A673 (cell line): ENCODE measurements at regions not wholly inside any gene's neighbourhood (a gene's known extent, or its start where the extent isn't known, plus 50 kb on each side); places are given as distances from the start of the nearest gene placed in this dataset.
A peak's percentile ranks its signal among the peaks of the same experiment; 100 is the strongest.

Source experiments
- BruUV-seq: library from RNA; stranded (reverse); fragments of 400-500 nt; replicated peaks from 2 replicates; lab custom pipeline; 2021; lab: Mats Ljungman, UMichigan
- CTCF ChIA-PET: fragments of 300-600 bp; sonication (Branson Sonifier 250); formaldehyde crosslinking; loops from one replicate; lab custom pipeline; 2022; ENCODE audit warnings: antibody characterized with exemption; lab: Charles Lee
- POLR2A ChIA-PET: fragments of 300-600 bp; sonication (Branson Sonifier 250); formaldehyde crosslinking; loops from one replicate; lab custom pipeline; 2022; ENCODE audit warnings: antibody characterized with exemption; ENCODE audit not compliant: low non-redundant PET; lab: Charles Lee
- DNase-seq: peaks from one replicate; pipeline ENCODE4 v3.0.0-alpha.2; 2015; ENCODE audit warnings: low spot score
- H3K27ac ChIP-seq: fragments of 200-600 bp; sonication (generic); 2 replicates; pipeline ENCODE4 v1.5.1; 2016; ENCODE audit warnings: mixed run types, low read depth, mild to moderate bottlenecking, mixed read lengths, antibody characterized with exemption, low read length; ENCODE audit not compliant: poor library complexity, severe bottlenecking
- H3K27me3 ChIP-seq: fragments of 200-600 bp; sonication (generic); replicated peaks from 2 replicates; pipeline ENCODE4 v1.6.1; 2017; ENCODE audit warnings: mixed run types, low read depth, mild to moderate bottlenecking, mixed read lengths, antibody characterized with exemption, low read length; ENCODE audit not compliant: insufficient read depth, poor library complexity
- H3K36me3 ChIP-seq: fragments of 200-600 bp; sonication (generic); 2 replicates; pipeline ENCODE4 v1.6.1; 2016; ENCODE audit warnings: mixed run types, mild to moderate bottlenecking, mixed read lengths, antibody characterized with exemption, low read length; ENCODE audit not compliant: insufficient read depth, poor library complexity, severe bottlenecking
- H3K4me1 ChIP-seq: fragments of 200-600 bp; sonication (generic); 2 replicates; pipeline ENCODE4 v1.6.1; 2017; ENCODE audit warnings: mixed run types, mild to moderate bottlenecking, mixed read lengths, antibody characterized with exemption, low read length; ENCODE audit not compliant: insufficient read depth, poor library complexity, severe bottlenecking
- H3K4me3 ChIP-seq: fragments of 200-600 bp; sonication (generic); 2 replicates; pipeline ENCODE4 v1.5.1; 2016; ENCODE audit warnings: low read depth, mixed run types, mild to moderate bottlenecking, mixed read lengths, low read length; ENCODE audit not compliant: poor library complexity, severe bottlenecking
- H3K9me3 ChIP-seq: fragments of 200-600 bp; sonication (generic); 2 replicates; pipeline ENCODE4 v1.6.1; 2016; ENCODE audit warnings: mixed run types, low read depth, mild to moderate bottlenecking, mixed read lengths, antibody characterized with exemption, low read length; ENCODE audit not compliant: poor library complexity, severe bottlenecking
- CTCF ChIP-seq: fragments of 300-800, 200-600 bp; sonication (generic); conservative IDR thresholded peaks from 2 replicates; pipeline ENCODE4 v1.5.1; 2017; ENCODE audit warnings: low read depth, mild to moderate bottlenecking, antibody characterized with exemption, low read length, moderate library complexity, mixed read lengths
- EZH2 ChIP-seq: fragments of 200-600 bp; sonication (generic); IDR thresholded peaks from 2 replicates; pipeline ENCODE4 v1.6.1; 2017; ENCODE audit warnings: borderline replicate concordance, low read depth, mild to moderate bottlenecking, mixed read lengths, antibody characterized with exemption, low read length; ENCODE audit not compliant: poor library complexity, severe bottlenecking
- intact Hi-C: fragments of 100-400 bp; cut with micrococcal nuclease; formaldehyde crosslinking; loops from one replicate; pipeline ENCODE4 v1.10.0; 2022; ENCODE audit not compliant: unreplicated experiment

- no peak for DNase-seq
- intact Hi-C loops, result no loop called here
- TF ChIP-seq EZH2 (no peak), CTCF (no peak)
- CTCF ChIA-PET, result no interaction called here
- Histone ChIP-seq H3K27me3 (no peaks in the 10 kb centered on the region), H3K4me1 (peaks cover under 1% of the 10 kb centered on the region), H3K4me3 (no peak overlapping the region), H3K9me3 (no peaks in the 10 kb centered on the region), H3K36me3 (no peaks in the 10 kb centered on the region), H3K27ac (no peak overlapping the region)
- POLR2A ChIA-PET, result no interaction called here
- no TSS peak for BruUV-seq
These were observed 91.1 kb upstream of the ARRDC3 start for GRCh38 chr5:91474201-91474600.

GRCh38 chr5:91472631-91473030, 89.5 kb upstream of the ARRDC3 start:
- H3K4me3 ChIP-seq, result no peak overlapping the region
- no peaks in the 10 kb centered on the region for H3K9me3 ChIP-seq
- no peaks in the 10 kb centered on the region for H3K36me3 ChIP-seq
- no peak for DNase-seq
- CTCF ChIA-PET, result no interaction called here
- no peaks in the 10 kb centered on the region for H3K27me3 ChIP-seq
- intact Hi-C loops, result no loop called here
- TF ChIP-seq EZH2 (no peak), CTCF (no peak)
- H3K27ac ChIP-seq, result no peak overlapping the region
- POLR2A ChIA-PET, result no interaction called here
- BruUV-seq, result no TSS peak
- H3K4me1 ChIP-seq, result peaks cover 8% of the 10 kb centered on the region

- ChIA-PET CTCF (no interaction called here), POLR2A (no interaction called here)
- H3K4me3 ChIP-seq, result no peak overlapping the region
- peaks cover 8% of the 10 kb centered on the region for H3K4me1 ChIP-seq
- H3K27ac ChIP-seq, result no peak overlapping the region
- TF ChIP-seq CTCF (no peak), EZH2 (no peak)
- no peaks in the 10 kb centered on the region for H3K9me3 ChIP-seq
- no TSS peak for BruUV-seq
- peak; percentile 23 for DNase-seq
- intact Hi-C loops, result loop anchor here (1.0 kb wide), 1 partner anchor 48 kb away; no protein-coding TSS in a partner anchor
- H3K36me3 ChIP-seq, result no peaks in the 10 kb centered on the region
- H3K27me3 ChIP-seq, result no peaks in the 10 kb centered on the region
These were observed 86.5 kb upstream of the ARRDC3 start for GRCh38 chr5:91469517-91470165.
